ENCODE measurements at regions not wholly inside any gene's neighbourhood (a gene's known extent, or its start where the extent isn't known, plus 50 kb on each side); places are given as distances from the start of the nearest gene placed in this dataset.

- TF ChIP-seq SIN3A (IDR thresholded peaks at IDR 0.05; ENCODE audit: borderline replicate concordance, insufficient read depth, low read length): no peak
- no peak for TF ChIP-seq REST (IDR thresholded peaks at IDR 0.05; ENCODE audit: insufficient read depth in 1 of 2, low read depth in 2 of 2, low read length in 2 of 2)
- TF ChIP-seq TAF1 (IDR thresholded peaks at IDR 0.05; ENCODE audit: borderline replicate concordance, insufficient read depth, low read length): no peak
- TF ChIP-seq POLR2AphosphoS5 (IDR thresholded peaks at IDR 0.05; ENCODE audit: low read depth, low read length): no peak
- TF ChIP-seq FOXP2 (optimal IDR thresholded peaks at IDR 0.05; ENCODE audit: borderline replicate concordance, extremely low read depth, extremely low read length, insufficient read depth): no peak
Measured at GRCh38 chr20:10798811-10799210, 125.0 kb upstream of the JAG1 start.

DNA sequence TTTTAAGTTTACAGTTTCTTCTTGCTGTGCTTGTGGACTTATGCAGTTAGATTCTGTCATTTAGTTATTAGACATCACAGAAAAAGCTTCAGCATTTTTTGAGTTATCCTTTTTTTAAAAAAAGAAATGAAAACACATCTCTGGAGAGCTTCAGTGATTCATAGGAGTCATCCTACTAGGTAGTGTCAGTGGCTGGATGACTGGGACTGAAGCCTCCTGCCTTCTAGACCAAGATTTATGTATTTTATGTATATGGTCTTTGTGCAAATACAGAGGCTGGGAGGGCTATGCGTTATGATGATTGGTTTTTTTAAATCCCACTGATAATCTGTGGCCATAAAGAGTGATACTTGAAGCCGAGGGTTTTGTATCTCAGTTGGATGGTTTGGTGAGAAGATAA, 125.9 kb upstream of the JAG1 start:
- no peak for TF ChIP-seq TAF1 (IDR thresholded peaks at IDR 0.05; ENCODE audit: borderline replicate concordance, insufficient read depth, low read length)
- no peak for TF ChIP-seq SIN3A (IDR thresholded peaks at IDR 0.05; ENCODE audit: borderline replicate concordance, insufficient read depth, low read length)
- TF ChIP-seq FOXP2 (optimal IDR thresholded peaks at IDR 0.05; ENCODE audit: borderline replicate concordance, extremely low read depth, extremely low read length, insufficient read depth): no peak
- TF ChIP-seq REST (IDR thresholded peaks at IDR 0.05; ENCODE audit: insufficient read depth in 1 of 2, low read depth in 2 of 2, low read length in 2 of 2): no peak
- no peak for TF ChIP-seq POLR2AphosphoS5 (IDR thresholded peaks at IDR 0.05; ENCODE audit: low read depth, low read length)

GRCh38 chr20:10800288-10800687, 126.5 kb upstream of the JAG1 start:
- TF ChIP-seq REST (IDR thresholded peaks at IDR 0.05; ENCODE audit: insufficient read depth in 1 of 2, low read depth in 2 of 2, low read length in 2 of 2): no peak
- no peak for TF ChIP-seq SIN3A (IDR thresholded peaks at IDR 0.05; ENCODE audit: borderline replicate concordance, insufficient read depth, low read length)
- no peak for TF ChIP-seq POLR2AphosphoS5 (IDR thresholded peaks at IDR 0.05; ENCODE audit: low read depth, low read length)
- no peak for TF ChIP-seq FOXP2 (optimal IDR thresholded peaks at IDR 0.05; ENCODE audit: borderline replicate concordance, extremely low read depth, extremely low read length, insufficient read depth)
- no peak for TF ChIP-seq TAF1 (IDR thresholded peaks at IDR 0.05; ENCODE audit: borderline replicate concordance, insufficient read depth, low read length)

- TF ChIP-seq SIN3A (IDR thresholded peaks at IDR 0.05; ENCODE audit: borderline replicate concordance, insufficient read depth, low read length) (no peak), TAF1 (IDR thresholded peaks at IDR 0.05; ENCODE audit: borderline replicate concordance, insufficient read depth, low read length) (no peak), REST (IDR thresholded peaks at IDR 0.05; ENCODE audit: insufficient read depth in 1 of 2, low read depth in 2 of 2, low read length in 2 of 2) (no peak), FOXP2 (optimal IDR thresholded peaks at IDR 0.05; ENCODE audit: borderline replicate concordance, extremely low read depth, extremely low read length, insufficient read depth) (no peak), POLR2AphosphoS5 (IDR thresholded peaks at IDR 0.05; ENCODE audit: low read depth, low read length) (no peak)
Measured at GRCh38 chr20:10802236-10802635, 128.4 kb upstream of the JAG1 start.

DNA sequence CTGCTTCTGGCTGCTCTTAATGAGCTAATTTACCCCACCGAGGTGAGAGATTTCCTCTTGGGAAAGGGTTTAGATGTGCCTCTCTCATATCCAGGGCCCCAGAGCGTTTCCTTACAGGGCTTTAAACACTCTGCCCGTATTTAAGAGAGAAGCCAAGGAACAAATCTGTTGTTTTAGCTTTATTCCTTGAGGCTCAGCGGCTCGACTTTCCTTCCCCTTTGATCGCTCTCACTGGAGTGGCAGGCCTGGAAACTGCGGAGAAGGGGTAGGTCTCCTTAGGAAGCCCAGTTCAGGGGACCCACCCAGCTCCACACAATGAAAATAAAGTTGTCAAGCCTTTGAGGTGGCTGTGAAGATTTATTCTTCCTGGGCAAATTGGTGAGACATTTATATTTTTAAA, 132.0 kb upstream of the JAG1 start:
- TF ChIP-seq TAF1 (IDR thresholded peaks at IDR 0.05; ENCODE audit: borderline replicate concordance, insufficient read depth, low read length): no peak
- no peak for TF ChIP-seq SIN3A (IDR thresholded peaks at IDR 0.05; ENCODE audit: borderline replicate concordance, insufficient read depth, low read length)
- TF ChIP-seq REST (IDR thresholded peaks at IDR 0.05; ENCODE audit: insufficient read depth in 1 of 2, low read depth in 2 of 2, low read length in 2 of 2): no peak
- no peak for TF ChIP-seq FOXP2 (optimal IDR thresholded peaks at IDR 0.05; ENCODE audit: borderline replicate concordance, extremely low read depth, extremely low read length, insufficient read depth)
- no peak for TF ChIP-seq POLR2AphosphoS5 (IDR thresholded peaks at IDR 0.05; ENCODE audit: low read depth, low read length)
